Ascending aorta (tissue), 2 donors: ENCODE measurements at regions not wholly inside any gene's neighbourhood (a gene's known extent, or its start where the extent isn't known, plus 50 kb on each side); places are given as distances from the start of the nearest gene placed in this dataset.

ENCODE experiments used
- DNase-seq, 2 donors: peaks; one replicate each; pipeline ENCODE4 v3.0.0-alpha.2; 2019; ENCODE audit warnings: low spot score in 2 of 2
- H3K27ac ChIP-seq, 2 donors: fragments of 200-600 bp; sonication (generic); one replicate each; pipeline ENCODE4 v1.5.1; 2016 to 2017; ENCODE audit warnings: mild to moderate bottlenecking in 1 of 2
- H3K27me3 ChIP-seq: fragments of 200-600 bp; sonication (generic); one replicate; pipeline ENCODE4 v1.5.1; 2017
- H3K36me3 ChIP-seq, 2 donors: fragments of 200-600 bp; sonication (generic); one replicate each; pipeline ENCODE4 v1.5.1; 2016
- H3K4me1 ChIP-seq, 2 donors: fragments of 200-600 bp; sonication (generic); one replicate each; pipeline ENCODE4 v1.5.1; 2016 to 2017; ENCODE audit warnings: mild to moderate bottlenecking in 1 of 2
- H3K4me3 ChIP-seq, 2 donors: fragments of 200-600 bp; sonication (generic); one replicate each; pipeline ENCODE4 v1.5.1; 2016 to 2017; ENCODE audit warnings: mild to moderate bottlenecking in 1 of 2
- H3K9me3 ChIP-seq, 2 donors: fragments of 200-600 bp; sonication (generic); one replicate each; pipeline ENCODE4 v1.5.1; 2016
- CTCF ChIP-seq, 3 experiments: fragments of 200-600 bp in 2 of 3; fragments of 450-650 bp in 1 of 3; sonication (generic) in 2 of 3; IDR thresholded peaks; one replicate each; pipeline ENCODE4 v1.5.1; 2016 to 2019; ENCODE audit warnings: antibody characterized with exemption in 3 of 3, mild to moderate bottlenecking in 1 of 3, moderate library complexity in 1 of 3
- intact Hi-C: fragments of 100-400 bp; cut with DNase I; formaldehyde crosslinking; loops from one replicate; pipeline ENCODE4 v1.15.1; 2023

DNA sequence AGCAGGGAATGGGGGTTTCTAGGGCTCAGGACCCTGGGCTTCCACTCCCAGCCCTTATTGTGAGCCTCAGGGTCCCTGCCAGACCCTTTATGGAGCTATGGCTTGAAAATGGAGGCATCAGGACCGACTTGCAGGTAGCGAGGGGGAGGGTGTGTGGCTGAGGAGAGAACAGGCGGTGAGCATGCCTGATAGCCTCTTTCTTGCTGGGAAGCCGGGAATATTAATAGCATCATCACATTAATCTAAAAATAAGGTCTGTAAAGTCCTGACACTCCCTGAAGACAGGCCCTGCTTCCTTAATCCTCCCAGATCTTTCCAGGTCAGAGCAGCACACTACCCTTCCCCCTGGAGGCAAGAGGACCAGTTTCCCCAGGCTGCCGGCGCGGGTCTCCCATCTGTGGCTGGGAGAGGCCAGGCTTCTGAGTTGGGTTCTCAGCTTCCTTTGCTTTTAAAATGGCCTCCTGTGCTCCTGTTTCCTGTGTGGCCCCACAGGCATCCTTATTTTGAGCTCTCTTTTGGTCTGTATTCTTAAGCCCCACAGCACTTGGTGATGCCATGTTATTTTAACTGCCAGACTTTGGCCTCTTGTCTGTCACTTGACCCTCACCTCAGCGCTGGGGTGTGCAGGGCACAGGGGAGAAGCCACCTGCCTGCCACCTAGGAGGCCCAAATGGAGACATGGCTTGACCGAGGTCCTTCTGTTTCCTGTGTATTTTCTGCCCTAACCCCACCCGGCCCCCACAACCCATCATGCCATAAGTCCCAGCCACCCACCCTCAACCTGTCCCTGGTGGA, 185.0 kb upstream of the TOPAZ1 start:
- Histone ChIP-seq H3K36me3 (no peaks in the 10 kb centered on the region), H3K27me3 (no peaks in the 10 kb centered on the region), H3K4me1 (no peaks in the 10 kb centered on the region), H3K27ac (no peak overlapping the region), H3K4me3 (no peak overlapping the region), H3K9me3 (no peaks in the 10 kb centered on the region)
- no peak for DNase-seq
- intact Hi-C loops, result no loop called here
- TF ChIP-seq CTCF (IDR thresholded peaks at IDR 0.05), result no peak

GRCh38 chr3:44058022-44058867, 183.4 kb upstream of the TOPAZ1 start:
- no peak for DNase-seq
- H3K36me3 ChIP-seq, result no peaks in the 10 kb centered on the region
- intact Hi-C loops, result no loop called here

DNA sequence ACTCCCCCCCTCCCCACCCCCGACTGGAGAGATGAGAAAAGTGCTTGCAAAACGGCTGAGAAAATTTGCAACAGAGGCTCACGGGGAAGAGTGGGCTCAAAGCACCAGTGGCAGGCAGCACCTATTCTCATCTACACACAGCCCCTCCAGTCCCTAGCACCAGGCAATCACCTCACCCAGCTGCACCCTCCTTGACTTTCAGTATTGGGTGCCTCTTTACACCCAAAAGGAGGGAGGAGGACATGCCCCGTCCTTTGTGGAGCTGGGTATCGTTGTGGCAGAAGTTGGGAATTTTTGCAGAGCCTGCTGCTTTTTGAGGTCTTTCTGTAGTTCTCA, 182.8 kb upstream of the TOPAZ1 start:
- Histone ChIP-seq H3K27me3 (no peaks in the 10 kb centered on the region), H3K9me3 (no peaks in the 10 kb centered on the region), H3K36me3 (no peaks in the 10 kb centered on the region), H3K27ac (no peak overlapping the region), H3K4me1 (no peaks in the 10 kb centered on the region), H3K4me3 (no peak overlapping the region)
- no peak for DNase-seq
- intact Hi-C loops, result no loop called here
- no peak for TF ChIP-seq CTCF (IDR thresholded peaks at IDR 0.05)

More at GRCh38 chr3:44058022-44058867, 183.4 kb upstream of the TOPAZ1 start:
- H3K9me3 ChIP-seq, result no peaks in the 10 kb centered on the region
- H3K27me3 ChIP-seq, result no peaks in the 10 kb centered on the region
- TF ChIP-seq CTCF (IDR thresholded peaks at IDR 0.05), result no peak
- no peaks in the 10 kb centered on the region for H3K4me1 ChIP-seq
- H3K4me3 ChIP-seq, result no peak overlapping the region
- H3K27ac ChIP-seq, result no peak overlapping the region

GRCh38 chr3:44060164-44060563, 181.5 kb upstream of the TOPAZ1 start:
- no peak for TF ChIP-seq CTCF (IDR thresholded peaks at IDR 0.05)
- intact Hi-C loops, result loop anchor here (10.0 kb wide), 2 partner anchors 195 to 325 kb away; no protein-coding TSS in a partner anchor
- H3K27ac ChIP-seq, result no peak overlapping the region
- H3K36me3 ChIP-seq, result no peaks in the 10 kb centered on the region
- no peaks in the 10 kb centered on the region for H3K4me1 ChIP-seq
- H3K4me3 ChIP-seq, result no peak overlapping the region
- no peak for DNase-seq
- no peaks in the 10 kb centered on the region for H3K9me3 ChIP-seq
- H3K27me3 ChIP-seq, result no peaks in the 10 kb centered on the region

DNA sequence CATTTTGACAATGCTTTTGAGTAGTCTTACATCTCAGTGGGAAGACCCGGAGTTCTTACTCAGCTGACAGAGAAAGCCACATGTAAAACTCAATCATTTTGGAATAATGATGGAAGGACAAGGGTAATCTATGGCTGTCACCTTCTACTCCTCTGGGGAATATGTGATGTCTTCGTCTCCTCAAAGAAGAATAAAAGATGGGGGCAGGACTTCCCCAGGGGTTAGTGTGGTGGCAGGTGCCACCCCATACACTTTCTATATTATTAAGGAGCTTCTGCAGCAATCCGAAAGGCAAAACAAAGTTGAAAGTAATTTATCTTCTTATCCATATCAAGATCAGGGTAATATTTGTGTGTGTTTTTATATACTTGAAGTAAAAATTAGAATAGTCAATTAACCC, 180.4 kb upstream of the TOPAZ1 start:
- H3K27me3 ChIP-seq, result no peaks in the 10 kb centered on the region

More for the DNA sequence above, 180.4 kb upstream of the TOPAZ1 start:
- no peak for DNase-seq
- peaks cover 0 to 4% of the 10 kb centered on the region in 2 donors for H3K4me1 ChIP-seq
- intact Hi-C loops, result loop anchor here (10.0 kb wide), 2 partner anchors 196 to 326 kb away; no protein-coding TSS in a partner anchor
- no peak overlapping the region for H3K27ac ChIP-seq
- H3K36me3 ChIP-seq, result no peaks in the 10 kb centered on the region
- TF ChIP-seq CTCF (IDR thresholded peaks at IDR 0.05), result no peak
- no peaks in the 10 kb centered on the region for H3K9me3 ChIP-seq
- no peak overlapping the region for H3K4me3 ChIP-seq
